PFSK-1 (cell line): ENCODE measurements at regions not wholly inside any gene's neighbourhood (a gene's known extent, or its start where the extent isn't known, plus 50 kb on each side); places are given as distances from the start of the nearest gene placed in this dataset.

Experiments used
- FOXP2 ChIP-seq: optimal IDR thresholded peaks from 2 replicates; pipeline ENCODE3; 2011; ENCODE audit warnings: borderline replicate concordance, control low read depth, inconsistent platforms; ENCODE audit not compliant: insufficient read depth; ENCODE audit errors: extremely low read length, extremely low read depth
- POLR2AphosphoS5 ChIP-seq: IDR thresholded peaks from 2 replicates; pipeline ENCODE4 v1.6.1; 2012; ENCODE audit warnings: low read depth, mild to moderate bottlenecking, control low read depth, low read length, moderate library complexity
- REST ChIP-seq, 2 experiments: IDR thresholded peaks; 2 replicates each; pipeline versions ENCODE4 v1.6.1 to v1.8.0; 2011 to 2012; ENCODE audit warnings: low read depth in 2 of 2, low read length in 2 of 2, control low read depth in 1 of 2, inconsistent platforms in 1 of 2, mild to moderate bottlenecking in 1 of 2, moderate library complexity in 1 of 2; ENCODE audit not compliant: insufficient read depth in 1 of 2
- SIN3A ChIP-seq: IDR thresholded peaks from 2 replicates; pipeline ENCODE4 v1.6.1; 2012; ENCODE audit warnings: mild to moderate bottlenecking, low read length, moderate library complexity, borderline replicate concordance; ENCODE audit not compliant: insufficient read depth
- TAF1 ChIP-seq: IDR thresholded peaks from 2 replicates; pipeline ENCODE4 v1.6.1; 2012; ENCODE audit warnings: low read length, control low read depth, borderline replicate concordance; ENCODE audit not compliant: insufficient read depth

GRCh38 chr7:51980812-51981211, 664.2 kb upstream of the COBL start:
- TF ChIP-seq POLR2AphosphoS5: no peak
- no peak for TF ChIP-seq TAF1
- TF ChIP-seq REST (IDR thresholded peaks at IDR 0.05; ENCODE audit: insufficient read depth in 1 of 2, low read depth in 2 of 2, low read length in 2 of 2): no peak
- TF ChIP-seq SIN3A: no peak
- no peak for TF ChIP-seq FOXP2

GRCh38 chr7:51980313-51980712, 663.7 kb upstream of the COBL start:
- TF ChIP-seq POLR2AphosphoS5 (no peak), REST (IDR thresholded peaks at IDR 0.05; ENCODE audit: insufficient read depth in 1 of 2, low read depth in 2 of 2, low read length in 2 of 2) (no peak), FOXP2 (no peak), TAF1 (no peak), SIN3A (no peak)

- TF ChIP-seq POLR2AphosphoS5 (no peak), SIN3A (no peak)
Measured at GRCh38 chr7:51977913-51978312, 661.3 kb upstream of the COBL start.

- TF ChIP-seq REST (IDR thresholded peaks at IDR 0.05; ENCODE audit: insufficient read depth in 1 of 2, low read depth in 2 of 2, low read length in 2 of 2) (no peak), TAF1 (no peak), POLR2AphosphoS5 (no peak), FOXP2 (no peak), SIN3A (no peak)
Measured at GRCh38 chr7:51973939-51974338, 657.3 kb upstream of the COBL start.

- TF ChIP-seq TAF1 (no peak), REST (IDR thresholded peaks at IDR 0.05; ENCODE audit: insufficient read depth in 1 of 2, low read depth in 2 of 2, low read length in 2 of 2) (no peak), FOXP2 (no peak), POLR2AphosphoS5 (no peak), SIN3A (no peak)
Measured at GRCh38 chr7:51973071-51973470, 656.5 kb upstream of the COBL start.
